Mucosa of descending colon (tissue), 3 donors: ENCODE measurements at regions not wholly inside any gene's neighbourhood (a gene's known extent, or its start where the extent isn't known, plus 50 kb on each side); places are given as distances from the start of the nearest gene placed in this dataset.

Source experiments
- ATAC-seq: fragments of 200-7000 bp; cut with Tn5 transposase; one replicate; pipeline ENCODE4 v1.9.1; 2020; ENCODE audit warnings: mild to moderate bottlenecking, moderate library complexity
- DNase-seq, 3 donors: peaks; one replicate each; pipeline ENCODE4 v3.0.0-alpha.2; 2020
- H3K36me3 ChIP-seq: fragments of 200-600 bp; one replicate; pipeline ENCODE4 v1.8.0; 2021; ENCODE audit warnings: low read depth, mild to moderate bottlenecking
- H3K4me1 ChIP-seq: fragments of 200-600 bp; one replicate; pipeline ENCODE4 v1.8.0; 2021; ENCODE audit warnings: low read depth, mild to moderate bottlenecking
- H3K4me3 ChIP-seq: fragments of 200-600 bp; one replicate; pipeline ENCODE4 v1.8.0; 2021; ENCODE audit warnings: mild to moderate bottlenecking
- H3K9me3 ChIP-seq: fragments of 200-600 bp; one replicate; pipeline ENCODE4 v1.8.0; 2021; ENCODE audit warnings: mild to moderate bottlenecking
- intact Hi-C, 2 donors: fragments of 100-400 bp; cut with DNase I in 1 of 2; cut with micrococcal nuclease in 1 of 2; formaldehyde crosslinking; loops; one replicate each; pipeline versions ENCODE4 v1.11.0 to v1.11.1; 2022; cut with DNase I, micrococcal nuclease
- TF ChIP-seq, protein P1 (sequence below): fragments of 200-600 bp; IDR thresholded peaks from one replicate; pipeline ENCODE4 v1.8.0; 2022; ENCODE audit warnings: antibody characterized with exemption, mild to moderate bottlenecking
- donor health status: DM: no; HTN: no; CAD: no; lungs with moderate emphysema.
- donor health status: DM: no; HTN: no; CAD: no.
- donor health status: DM: no; HTN: yes; CAD: no.

DNA sequence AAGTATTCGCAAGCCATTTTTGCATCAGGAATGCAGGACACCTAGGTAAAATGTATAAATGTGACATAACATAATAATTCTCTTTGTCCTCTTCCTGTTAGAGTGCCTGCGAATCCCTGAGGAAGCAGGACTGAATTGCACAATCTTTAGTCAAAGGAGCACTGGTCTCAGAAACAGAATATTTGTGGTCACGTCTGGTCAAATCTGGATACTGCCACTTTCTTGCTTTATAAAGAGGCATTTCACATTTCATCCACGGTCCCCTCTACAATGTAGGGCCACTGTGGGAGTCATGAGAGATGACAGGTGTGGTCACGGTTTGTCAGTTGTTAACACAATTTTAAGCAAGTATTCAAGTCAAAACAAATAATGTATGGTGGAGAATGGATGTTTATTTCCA, 564.0 kb downstream of the IRX1 start:
- H3K9me3 ChIP-seq, result peaks cover 9% of the 10 kb centered on the region
- H3K36me3 ChIP-seq, result no peaks in the 10 kb centered on the region
- ATAC-seq (no peak), DNase-seq (no peak)
- intact Hi-C loops, result no loop called here
- TF ChIP-seq, protein P1, sequence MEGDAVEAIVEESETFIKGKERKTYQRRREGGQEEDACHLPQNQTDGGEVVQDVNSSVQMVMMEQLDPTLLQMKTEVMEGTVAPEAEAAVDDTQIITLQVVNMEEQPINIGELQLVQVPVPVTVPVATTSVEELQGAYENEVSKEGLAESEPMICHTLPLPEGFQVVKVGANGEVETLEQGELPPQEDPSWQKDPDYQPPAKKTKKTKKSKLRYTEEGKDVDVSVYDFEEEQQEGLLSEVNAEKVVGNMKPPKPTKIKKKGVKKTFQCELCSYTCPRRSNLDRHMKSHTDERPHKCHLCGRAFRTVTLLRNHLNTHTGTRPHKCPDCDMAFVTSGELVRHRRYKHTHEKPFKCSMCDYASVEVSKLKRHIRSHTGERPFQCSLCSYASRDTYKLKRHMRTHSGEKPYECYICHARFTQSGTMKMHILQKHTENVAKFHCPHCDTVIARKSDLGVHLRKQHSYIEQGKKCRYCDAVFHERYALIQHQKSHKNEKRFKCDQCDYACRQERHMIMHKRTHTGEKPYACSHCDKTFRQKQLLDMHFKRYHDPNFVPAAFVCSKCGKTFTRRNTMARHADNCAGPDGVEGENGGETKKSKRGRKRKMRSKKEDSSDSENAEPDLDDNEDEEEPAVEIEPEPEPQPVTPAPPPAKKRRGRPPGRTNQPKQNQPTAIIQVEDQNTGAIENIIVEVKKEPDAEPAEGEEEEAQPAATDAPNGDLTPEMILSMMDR, result no peak
- H3K4me3 ChIP-seq, result no peak overlapping the region
- H3K4me1 ChIP-seq, result no peaks in the 10 kb centered on the region

DNA sequence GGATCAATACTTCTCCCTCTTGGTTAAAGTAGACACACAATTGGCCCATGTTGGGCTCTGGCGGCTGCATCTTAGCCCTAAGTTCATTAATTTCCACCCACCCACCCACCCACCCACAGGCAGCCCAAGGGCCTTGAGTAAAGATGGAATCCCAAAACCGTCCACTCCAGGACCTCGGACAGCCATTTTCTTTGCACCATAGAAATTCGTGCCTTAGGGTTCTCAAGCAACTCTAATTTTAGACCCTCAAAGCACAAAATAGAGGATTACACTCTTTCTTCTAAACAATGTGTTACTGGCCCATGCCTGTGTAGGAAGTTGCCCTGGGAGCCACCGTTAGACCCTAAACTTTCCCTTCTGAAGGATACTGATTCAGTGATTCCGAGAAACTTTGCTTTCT, 568.5 kb downstream of the IRX1 start:
- no peak for DNase-seq
- H3K36me3 ChIP-seq, result no peaks in the 10 kb centered on the region
- H3K4me1 ChIP-seq, result no peaks in the 10 kb centered on the region
- no peak for ATAC-seq
- intact Hi-C loops, result no loop called here
- no peak overlapping the region for H3K4me3 ChIP-seq
- TF ChIP-seq, protein P1, result no peak
- peaks cover 4% of the 10 kb centered on the region for H3K9me3 ChIP-seq

DNA sequence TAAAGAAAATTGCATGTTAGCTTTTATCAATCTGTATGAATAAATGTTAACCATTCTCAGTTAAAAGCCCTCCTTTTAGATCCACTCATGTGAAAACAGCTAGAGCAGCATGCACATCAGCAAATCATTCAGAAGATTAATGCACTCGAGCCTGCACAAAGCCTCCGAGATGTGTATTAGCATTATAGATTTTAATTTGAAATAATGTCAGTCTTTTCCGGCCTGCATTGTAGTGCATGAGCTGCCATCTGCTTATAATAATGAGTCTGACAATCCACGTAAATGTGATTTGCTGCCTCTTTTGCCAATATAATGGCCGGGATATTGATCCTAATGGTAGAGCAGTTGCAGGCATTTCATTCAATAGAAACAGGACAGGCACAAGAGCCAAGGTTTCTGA, 585.1 kb downstream of the IRX1 start:
- H3K36me3 ChIP-seq, result no peaks in the 10 kb centered on the region
- DNase-seq, result no peak
- H3K4me1 ChIP-seq, result no peaks in the 10 kb centered on the region
- ATAC-seq, result no peak
- TF ChIP-seq, protein P1, result no peak
- no peak overlapping the region for H3K4me3 ChIP-seq
- intact Hi-C loops, result no loop called here
- H3K9me3 ChIP-seq, result peaks cover 23% of the 10 kb centered on the region

DNA sequence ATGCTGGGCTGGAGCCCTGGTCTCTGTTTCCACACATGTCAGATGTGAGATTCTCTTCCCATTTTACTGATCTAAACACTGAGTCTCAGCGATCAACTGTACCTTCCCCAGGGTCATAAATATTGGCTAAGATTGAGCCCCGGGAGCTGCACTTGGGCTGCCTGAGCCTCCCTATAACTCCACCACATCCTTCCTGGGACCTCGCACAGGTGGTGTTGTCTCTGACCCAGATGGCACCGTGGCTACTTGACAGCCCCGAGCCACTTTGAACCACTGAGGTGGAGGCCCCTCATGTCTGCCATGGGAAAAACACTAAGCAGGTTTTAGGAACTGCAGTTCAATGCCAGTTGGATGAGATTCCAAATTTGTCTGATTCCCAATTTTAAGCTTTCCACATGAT, 586.5 kb downstream of the IRX1 start:
- Histone ChIP-seq H3K9me3 (peaks cover 20% of the 10 kb centered on the region), H3K4me1 (no peaks in the 10 kb centered on the region), H3K36me3 (no peaks in the 10 kb centered on the region), H3K4me3 (no peak overlapping the region)
- TF ChIP-seq, protein P1, result no peak
- no peak for ATAC-seq
- intact Hi-C loops, result no loop called here
- DNase-seq, result no peak

DNA sequence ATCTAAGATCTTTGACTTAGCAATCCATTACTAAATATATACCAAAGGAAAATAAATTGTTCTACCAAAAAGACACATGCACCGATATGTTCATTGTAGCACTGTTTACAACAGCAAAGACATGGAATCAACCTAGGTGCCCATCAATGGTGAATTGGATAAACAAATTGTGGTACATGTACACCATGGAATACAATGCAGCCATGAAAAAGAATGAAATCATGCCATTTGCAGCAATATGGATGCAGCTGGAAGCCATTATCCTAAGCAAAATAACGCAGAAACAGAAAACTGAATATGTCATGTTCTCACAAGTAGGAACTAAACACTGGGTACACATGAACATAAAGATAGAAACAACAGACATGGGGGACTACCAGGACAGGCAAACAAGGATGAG, 589.5 kb downstream of the IRX1 start:
- TF ChIP-seq, protein P1, result no peak
- intact Hi-C loops, result no loop called here

DNA sequence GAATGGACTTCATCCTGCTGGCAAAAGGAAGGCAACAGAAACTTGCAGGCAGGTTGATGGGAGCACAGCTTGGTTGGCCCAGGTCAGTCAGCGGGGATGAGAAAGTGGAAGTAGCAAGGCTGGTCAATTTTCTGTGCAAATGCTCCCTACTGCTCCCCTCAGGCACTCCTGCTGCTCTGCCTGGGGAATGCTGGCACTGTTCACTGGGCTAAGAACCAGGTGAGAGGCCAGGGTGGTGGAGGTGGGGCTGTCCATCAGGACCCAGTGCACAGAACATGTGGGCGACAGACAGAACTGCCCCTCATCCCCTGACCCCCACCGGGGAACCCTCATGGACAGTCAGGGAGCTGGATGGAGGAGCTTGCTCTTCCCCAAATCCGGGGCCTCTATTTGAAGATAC, 593.1 kb downstream of the IRX1 start:
- H3K36me3 ChIP-seq, result no peaks in the 10 kb centered on the region
- H3K9me3 ChIP-seq, result peaks cover 12% of the 10 kb centered on the region
- DNase-seq, result no peak
- H3K4me1 ChIP-seq, result no peaks in the 10 kb centered on the region
- TF ChIP-seq, protein P1, result no peak
- intact Hi-C loops, result no loop called here
- no peak for ATAC-seq
- H3K4me3 ChIP-seq, result no peak overlapping the region

More for the DNA sequence above, 589.5 kb downstream of the IRX1 start:
- H3K9me3 ChIP-seq, result peaks cover 20% of the 10 kb centered on the region
- ATAC-seq (no peak), DNase-seq (no peak)
- H3K4me1 ChIP-seq, result no peaks in the 10 kb centered on the region
- H3K36me3 ChIP-seq, result no peaks in the 10 kb centered on the region
- H3K4me3 ChIP-seq, result no peak overlapping the region
